ENCODE measurements at regions not wholly inside any gene's neighbourhood (a gene's known extent, or its start where the extent isn't known, plus 50 kb on each side); places are given as distances from the start of the nearest gene placed in this dataset.

DNA sequence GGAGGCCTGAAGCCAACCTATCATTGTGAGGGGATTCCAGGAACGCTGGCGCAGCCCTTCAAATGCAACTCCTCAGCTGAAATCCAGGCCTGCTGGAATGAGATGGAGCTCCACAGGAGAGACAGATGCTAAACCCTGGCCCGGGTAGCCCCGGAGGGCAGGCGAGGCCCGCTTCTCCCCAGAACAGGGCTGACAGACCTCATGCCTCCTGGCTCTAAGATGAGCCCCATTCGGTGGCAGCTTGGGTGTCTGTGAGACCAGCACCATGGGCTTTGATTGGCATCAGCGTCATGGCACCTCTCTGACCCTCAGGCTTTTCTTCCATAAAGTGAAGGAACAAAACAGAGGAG, 382.2 kb downstream of the BCL11B start:
- DNase-seq (ENCODE audit: low read depth) = no peak

DNA sequence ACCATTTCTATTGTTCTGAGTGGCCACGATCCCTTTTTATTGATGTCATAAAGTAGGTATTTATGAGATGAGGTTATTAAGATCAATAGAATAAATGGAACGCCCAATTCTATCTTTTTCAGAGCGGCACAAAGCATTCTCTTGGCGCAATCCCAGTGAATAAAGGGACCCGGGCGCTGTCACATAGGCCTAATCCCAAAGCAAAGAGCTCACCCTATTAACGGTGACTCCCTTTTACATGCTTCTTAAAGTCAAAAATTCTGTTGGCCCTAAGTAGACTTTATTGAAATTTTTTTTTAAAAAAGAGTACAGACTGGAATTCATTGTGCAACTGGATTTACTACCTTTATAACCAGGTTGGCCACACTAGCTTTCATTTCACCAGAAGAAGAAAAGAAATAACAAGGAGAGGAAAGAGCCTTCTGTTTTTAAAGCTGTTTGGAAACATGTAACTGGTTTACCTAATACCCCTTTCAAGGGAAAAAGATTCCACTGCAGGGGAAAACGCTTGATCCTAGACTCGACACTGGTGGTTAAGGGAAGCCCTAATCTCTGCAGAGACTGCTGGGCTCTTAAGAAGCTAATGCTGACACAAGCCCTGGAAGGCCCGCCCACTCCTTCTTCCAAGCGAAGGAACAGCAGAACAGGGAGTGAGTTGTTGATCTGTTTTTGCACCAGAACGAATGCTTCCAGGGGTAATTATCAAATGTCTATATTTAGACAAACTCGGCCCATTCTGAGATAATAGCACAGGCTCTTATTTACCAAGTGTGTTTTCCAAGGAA, 381.2 kb downstream of the BCL11B start:
- DNase-seq (ENCODE audit: low read depth) = no peak

DNA sequence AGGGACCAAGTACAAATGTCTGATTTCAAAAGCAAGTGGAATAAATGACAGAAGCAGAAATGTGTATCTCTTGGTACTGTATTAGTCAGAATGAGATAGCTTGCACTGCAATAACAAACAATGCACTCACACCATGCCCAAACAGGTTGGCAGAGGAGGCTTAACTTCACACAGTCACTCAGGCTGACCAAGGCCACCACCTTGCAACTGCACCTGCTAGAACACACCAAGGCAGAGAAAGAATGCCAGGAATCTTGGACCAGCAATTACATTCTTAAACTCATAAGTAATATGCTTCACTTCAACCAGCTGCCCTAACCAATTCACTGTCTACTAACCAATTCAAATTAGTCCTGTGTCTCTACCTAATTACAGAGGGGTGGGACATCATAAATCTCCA, 378.3 kb downstream of the BCL11B start:
- DNase-seq (ENCODE audit: low read depth) = no peak

GRCh38 chr14:98894600-98894999, 377.4 kb downstream of the BCL11B start:
- DNase-seq (ENCODE audit: low read depth) = no peak

- no peak for DNase-seq (ENCODE audit: low read depth)
Measured at GRCh38 chr14:98896449-98896848, 375.5 kb downstream of the BCL11B start.

DNA sequence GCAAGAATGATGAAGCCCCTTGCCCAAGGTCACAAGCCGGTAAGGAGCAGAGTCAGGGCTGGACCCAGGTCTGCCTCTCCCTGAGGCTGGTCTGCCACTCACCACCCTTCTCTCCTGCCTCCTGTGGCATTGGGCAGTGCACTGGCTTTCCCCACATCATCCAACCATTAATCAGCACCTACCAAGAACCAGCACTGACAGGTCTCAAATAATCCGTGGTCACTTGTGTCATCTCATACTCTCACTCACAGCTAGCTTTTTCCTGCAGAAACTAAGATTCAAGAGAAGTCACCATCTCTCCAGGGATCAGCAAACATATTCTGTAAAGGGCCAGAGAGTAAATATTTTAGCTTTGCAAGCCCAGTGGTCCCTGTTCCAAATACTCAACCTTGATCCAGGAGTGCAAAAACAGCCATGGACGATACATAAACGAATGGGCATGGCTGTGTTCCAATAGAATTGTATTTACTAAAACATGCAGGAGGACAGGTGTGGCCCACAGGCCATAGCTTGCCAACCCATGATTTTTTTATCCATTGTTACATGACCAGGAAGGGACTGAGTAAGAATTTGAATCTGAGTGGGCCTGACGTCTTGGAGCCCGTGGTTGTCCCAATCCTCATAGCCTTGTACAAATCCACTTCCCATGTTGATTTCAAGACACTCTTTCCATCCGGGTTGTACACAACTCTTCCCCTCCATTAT, 374.2 kb downstream of the BCL11B start:
- no peak for DNase-seq (ENCODE audit: low read depth)

GRCh38 chr14:98899441-98899840, 372.6 kb downstream of the BCL11B start:
- no peak for DNase-seq (ENCODE audit: low read depth)

DNA sequence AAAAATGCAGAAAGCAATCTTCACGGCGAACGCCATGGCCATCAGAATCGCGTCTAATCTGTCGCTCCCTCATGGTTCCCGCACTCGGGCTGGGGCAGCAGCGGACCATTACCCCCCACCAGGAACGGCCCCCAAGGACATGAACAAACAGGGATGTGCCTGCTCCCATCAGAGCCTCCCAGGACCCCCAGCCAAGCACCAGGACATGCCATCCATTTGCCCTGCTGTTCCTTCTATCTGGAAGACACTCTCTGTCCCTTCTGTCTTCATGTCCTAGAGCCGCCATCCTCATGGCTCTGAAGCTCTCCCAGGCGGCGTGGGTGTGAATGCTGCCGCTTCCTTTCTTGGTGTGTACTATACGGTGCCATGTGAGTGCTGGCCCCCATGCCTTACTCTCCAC, 371.8 kb downstream of the BCL11B start:
- no peak for DNase-seq (ENCODE audit: low read depth)

- no peak for DNase-seq (ENCODE audit: low read depth)
Measured at GRCh38 chr14:98900798-98901197, 371.2 kb downstream of the BCL11B start.

- no peak for DNase-seq (ENCODE audit: low read depth)
Measured at GRCh38 chr14:98901511-98902205, 370.3 kb downstream of the BCL11B start.

DNA sequence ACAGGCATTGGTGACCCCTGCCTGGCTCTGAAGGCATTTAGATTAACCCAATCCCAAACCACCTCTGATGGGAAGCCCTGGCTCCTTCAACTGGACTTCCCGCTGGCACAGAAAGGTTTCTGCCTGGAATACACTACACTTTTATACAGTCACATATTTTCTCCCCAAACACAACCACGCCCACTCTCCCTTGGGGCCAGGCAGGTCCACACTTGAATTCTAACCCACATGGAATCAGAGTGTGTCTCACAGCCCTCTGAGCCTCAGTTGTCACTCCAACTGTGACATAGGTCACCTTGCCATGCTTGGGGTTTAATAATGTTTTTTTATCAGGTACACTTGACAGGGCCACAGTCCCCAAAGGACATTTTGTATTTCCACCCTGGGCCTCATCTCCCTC, 368.6 kb downstream of the BCL11B start:
- DNase-seq (ENCODE audit: low read depth) = no peak

DNA sequence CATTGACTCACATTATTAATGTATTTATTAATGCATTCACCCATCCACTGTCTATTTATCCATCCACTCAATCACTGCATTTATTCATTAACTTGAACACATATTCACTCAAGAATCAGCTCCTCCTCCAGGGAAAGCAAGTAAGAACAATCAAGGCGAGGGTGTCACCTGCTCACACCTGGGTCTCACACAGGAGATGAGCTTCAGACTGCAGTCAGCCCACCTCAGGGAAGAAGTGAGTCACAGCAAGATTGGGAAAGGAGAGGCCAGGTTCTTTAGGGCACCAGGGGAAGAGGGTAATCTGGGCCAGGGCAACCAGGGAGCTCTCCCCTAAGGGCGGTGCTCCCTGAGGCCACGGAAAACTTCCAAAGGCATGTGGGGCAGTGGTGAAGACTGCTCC, 367.3 kb downstream of the BCL11B start:
- no peak for DNase-seq (ENCODE audit: low read depth)

- DNase-seq (ENCODE audit: low read depth) = no peak
Measured at GRCh38 chr14:98906123-98906995, 365.6 kb downstream of the BCL11B start.

- DNase-seq (ENCODE audit: low read depth) = no peak
Measured at GRCh38 chr14:98907271-98907670, 364.7 kb downstream of the BCL11B start.

- no peak for DNase-seq (ENCODE audit: low read depth)
Measured at GRCh38 chr14:98908050-98908449, 363.9 kb downstream of the BCL11B start.

DNA sequence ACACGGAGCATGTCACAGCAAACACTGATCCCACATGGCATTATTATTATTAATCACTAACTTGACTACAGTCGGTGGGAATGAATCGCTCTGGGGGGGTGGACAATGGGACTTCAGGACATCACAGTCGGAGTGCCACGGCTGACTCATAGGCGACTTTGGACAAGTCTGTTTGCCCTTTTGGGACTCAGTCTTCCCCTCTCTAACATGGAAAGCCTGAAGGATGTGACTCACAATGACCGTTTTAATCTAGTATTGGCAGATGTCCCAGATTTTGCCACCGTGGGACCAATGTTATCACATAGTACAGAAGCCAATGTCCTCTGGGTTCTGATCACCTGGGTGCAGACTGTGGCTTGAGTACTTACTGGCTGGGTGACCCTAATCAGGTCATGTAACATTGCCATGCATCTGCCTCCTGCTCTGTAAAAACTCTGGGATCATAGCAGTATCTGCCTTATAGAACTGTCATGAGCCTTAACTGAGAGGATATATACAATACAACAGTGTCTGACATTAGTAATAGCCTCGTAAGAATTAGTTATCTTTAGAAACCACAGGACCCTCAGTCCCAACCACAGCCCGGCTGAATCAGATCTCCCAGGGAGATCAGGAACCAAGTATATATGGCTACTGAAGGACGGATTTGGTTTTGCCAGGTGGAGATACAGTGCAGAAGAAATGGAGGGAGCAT, 362.6 kb downstream of the BCL11B start:
- peak; percentile 17 for DNase-seq (ENCODE audit: low read depth)

DNA sequence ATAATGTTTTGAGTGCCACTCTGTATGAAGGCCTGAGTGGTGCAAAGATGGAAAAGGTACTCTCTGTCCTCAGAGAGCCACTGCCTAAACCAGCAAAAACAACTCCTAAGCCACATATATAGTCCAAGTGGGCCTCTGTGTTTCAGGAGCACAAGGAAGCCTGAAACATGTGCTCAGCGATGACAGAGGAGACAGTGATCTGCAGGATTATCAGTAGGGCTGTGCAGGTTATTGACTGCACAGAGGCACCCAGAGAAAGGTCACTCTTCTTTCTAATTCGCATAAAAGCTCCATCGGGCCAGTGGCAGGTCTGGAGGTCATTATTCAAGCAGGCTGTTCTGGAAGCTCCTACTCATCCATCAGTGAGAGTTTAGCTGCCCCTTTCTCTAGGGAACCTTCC, 361.9 kb downstream of the BCL11B start:
- no peak for DNase-seq (ENCODE audit: low read depth)

- no peak for DNase-seq (ENCODE audit: low read depth)
Measured at GRCh38 chr14:98912655-98913054, 359.3 kb downstream of the BCL11B start.

GRCh38 chr14:98913967-98914650, 357.9 kb downstream of the BCL11B start:
- no peak for DNase-seq (ENCODE audit: low read depth)

GRCh38 chr14:98914942-98915341, 357.1 kb downstream of the BCL11B start:
- DNase-seq (ENCODE audit: low read depth) = no peak

DNA sequence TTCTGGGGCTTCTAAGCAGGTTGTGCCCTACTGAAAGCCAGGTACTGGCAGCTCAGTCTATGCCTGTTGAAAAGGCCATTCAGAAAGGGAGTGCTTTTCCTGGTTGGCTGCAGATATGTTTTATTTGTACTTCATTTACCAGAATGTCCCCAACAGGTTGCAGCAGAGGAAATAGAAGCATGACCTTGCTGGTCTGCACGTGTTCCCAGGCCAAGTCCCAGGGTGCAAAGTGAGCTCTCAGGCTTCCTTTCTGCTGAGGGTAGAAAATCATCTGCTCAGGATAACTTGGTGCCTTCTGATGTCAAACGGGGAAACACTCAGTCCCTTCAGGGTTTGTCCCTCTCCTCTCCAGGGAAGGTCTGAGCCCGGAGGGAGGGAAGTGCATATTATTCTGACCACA, 356.4 kb downstream of the BCL11B start:
- DNase-seq (ENCODE audit: low read depth) = no peak

Data from non-pigmented ciliary epithelial cell (primary cell).